Peyer's patch (tissue), 4 donors: ENCODE measurements at regions not wholly inside any gene's neighbourhood (a gene's known extent, or its start where the extent isn't known, plus 50 kb on each side); places are given as distances from the start of the nearest gene placed in this dataset.

Experiments used
- DNase-seq, 3 donors: peaks; one replicate each; pipeline ENCODE4 v3.0.0-alpha.2; 2017 to 2019
- H3K27ac ChIP-seq, 4 donors: fragments of 200-600 bp; sonication (generic); one replicate each; pipeline ENCODE4 v1.5.1; 2016 to 2019
- H3K27me3 ChIP-seq, 2 donors: fragments of 200-600 bp; sonication (generic); one replicate each; pipeline ENCODE4 v1.5.1; 2019
- H3K36me3 ChIP-seq, 3 donors: fragments of 200-600 bp; sonication (generic); one replicate each; pipeline ENCODE4 v1.5.1; 2016 to 2019
- H3K4me1 ChIP-seq, 4 donors: fragments of 200-600 bp; sonication (generic); one replicate each; pipeline ENCODE4 v1.5.1; 2016 to 2019
- H3K4me3 ChIP-seq, 4 donors: fragments of 200-600 bp; sonication (generic); 1 replicate in 3 of 4; 2 replicates in 1 of 4; pipeline ENCODE4 v1.5.1; 2016 to 2019; ENCODE audit warnings: mild to moderate bottlenecking in 1 of 4
- H3K9me3 ChIP-seq, 4 donors: fragments of 200-600 bp; sonication (generic); one replicate each; pipeline ENCODE4 v1.5.1; 2016 to 2019; ENCODE audit warnings: mild to moderate bottlenecking in 1 of 4
- POLR2A ChIP-seq, 2 donors: fragments of 450-650 bp; IDR thresholded peaks; one replicate each; pipeline ENCODE4 v1.5.1; 2017; ENCODE audit warnings: antibody characterized with exemption in 2 of 2, mild to moderate bottlenecking in 2 of 2, moderate library complexity in 2 of 2
- TF ChIP-seq, protein P1 (sequence below), 6 experiments: fragments of 450-650 bp in 4 of 6; fragments of 200-600 bp in 2 of 6; sonication (generic) in 1 of 6; IDR thresholded peaks; one replicate each; pipeline ENCODE4 v1.5.1; 2017 to 2019; ENCODE audit warnings: antibody characterized with exemption in 6 of 6, mild to moderate bottlenecking in 3 of 6, moderate library complexity in 1 of 6

DNA sequence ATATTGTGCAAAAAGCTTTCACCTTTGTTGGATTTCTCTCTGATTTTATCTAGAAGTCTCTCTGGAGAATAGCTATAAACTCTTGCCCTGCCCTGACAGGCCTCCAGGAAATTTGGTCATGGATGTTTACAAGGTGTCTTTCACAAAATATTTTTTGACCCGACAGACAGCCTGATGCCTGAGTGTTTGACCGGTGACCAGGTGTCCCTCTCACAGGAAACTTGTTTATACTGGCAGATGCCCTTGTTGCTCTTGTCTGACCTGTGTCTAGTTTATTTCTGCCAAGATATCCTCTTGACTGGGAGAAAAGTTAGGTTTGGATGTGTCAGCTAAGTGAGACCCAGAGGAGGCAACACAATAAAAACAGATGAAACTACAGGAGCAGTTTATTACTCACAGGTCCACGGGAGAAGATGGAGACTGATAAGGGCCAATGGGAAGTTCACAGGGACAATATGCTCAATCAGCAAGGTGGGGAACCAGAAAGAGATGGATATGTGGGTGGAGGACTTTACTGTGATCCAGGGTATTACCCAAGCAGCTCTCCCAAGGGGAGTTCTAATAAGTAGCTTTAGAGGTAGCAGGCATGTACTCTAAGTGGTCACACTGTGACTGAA is 243.3 kb downstream of the ARAP2 start:
- H3K4me1 ChIP-seq, result no peaks in the 10 kb centered on the region
- no peak overlapping the region for H3K4me3 ChIP-seq
- H3K27ac ChIP-seq, result no peak overlapping the region
- TF ChIP-seq, protein P1, sequence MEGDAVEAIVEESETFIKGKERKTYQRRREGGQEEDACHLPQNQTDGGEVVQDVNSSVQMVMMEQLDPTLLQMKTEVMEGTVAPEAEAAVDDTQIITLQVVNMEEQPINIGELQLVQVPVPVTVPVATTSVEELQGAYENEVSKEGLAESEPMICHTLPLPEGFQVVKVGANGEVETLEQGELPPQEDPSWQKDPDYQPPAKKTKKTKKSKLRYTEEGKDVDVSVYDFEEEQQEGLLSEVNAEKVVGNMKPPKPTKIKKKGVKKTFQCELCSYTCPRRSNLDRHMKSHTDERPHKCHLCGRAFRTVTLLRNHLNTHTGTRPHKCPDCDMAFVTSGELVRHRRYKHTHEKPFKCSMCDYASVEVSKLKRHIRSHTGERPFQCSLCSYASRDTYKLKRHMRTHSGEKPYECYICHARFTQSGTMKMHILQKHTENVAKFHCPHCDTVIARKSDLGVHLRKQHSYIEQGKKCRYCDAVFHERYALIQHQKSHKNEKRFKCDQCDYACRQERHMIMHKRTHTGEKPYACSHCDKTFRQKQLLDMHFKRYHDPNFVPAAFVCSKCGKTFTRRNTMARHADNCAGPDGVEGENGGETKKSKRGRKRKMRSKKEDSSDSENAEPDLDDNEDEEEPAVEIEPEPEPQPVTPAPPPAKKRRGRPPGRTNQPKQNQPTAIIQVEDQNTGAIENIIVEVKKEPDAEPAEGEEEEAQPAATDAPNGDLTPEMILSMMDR (IDR thresholded peaks at IDR 0.05), result no peak
- TF ChIP-seq POLR2A (IDR thresholded peaks at IDR 0.05), result no peak
- DNase-seq, result no peak
- no peaks in the 10 kb centered on the region for H3K27me3 ChIP-seq
- H3K36me3 ChIP-seq, result no peaks in the 10 kb centered on the region
- H3K9me3 ChIP-seq, result no peaks in the 10 kb centered on the region

DNA sequence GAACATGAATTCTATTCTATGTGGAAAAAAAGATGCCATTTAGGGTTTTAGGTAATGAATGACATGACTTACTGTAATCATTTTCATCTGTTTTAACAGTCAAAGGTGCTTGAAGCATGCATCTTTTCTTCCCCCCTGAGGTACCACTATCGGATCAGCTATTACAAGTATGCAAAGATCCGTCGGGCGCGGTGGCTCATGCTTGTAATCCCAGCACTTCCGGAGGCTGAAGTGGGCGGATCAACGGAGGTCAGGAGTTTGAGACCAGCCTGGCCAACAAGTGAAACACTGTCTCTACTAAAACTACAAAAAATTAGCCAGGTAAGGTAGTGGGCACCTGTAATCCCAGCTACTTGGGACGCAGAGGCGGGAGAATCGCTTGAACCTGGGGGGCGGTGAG is 241.3 kb downstream of the ARAP2 start:
- H3K27ac ChIP-seq, result no peak overlapping the region
- TF ChIP-seq POLR2A (IDR thresholded peaks at IDR 0.05), result no peak
- TF ChIP-seq, protein P1 (IDR thresholded peaks at IDR 0.05), result no peak
- H3K36me3 ChIP-seq, result no peaks in the 10 kb centered on the region
- H3K4me1 ChIP-seq, result no peaks in the 10 kb centered on the region
- H3K9me3 ChIP-seq, result no peaks in the 10 kb centered on the region
- no peak for DNase-seq
- no peaks in the 10 kb centered on the region for H3K27me3 ChIP-seq
- no peak overlapping the region for H3K4me3 ChIP-seq

DNA sequence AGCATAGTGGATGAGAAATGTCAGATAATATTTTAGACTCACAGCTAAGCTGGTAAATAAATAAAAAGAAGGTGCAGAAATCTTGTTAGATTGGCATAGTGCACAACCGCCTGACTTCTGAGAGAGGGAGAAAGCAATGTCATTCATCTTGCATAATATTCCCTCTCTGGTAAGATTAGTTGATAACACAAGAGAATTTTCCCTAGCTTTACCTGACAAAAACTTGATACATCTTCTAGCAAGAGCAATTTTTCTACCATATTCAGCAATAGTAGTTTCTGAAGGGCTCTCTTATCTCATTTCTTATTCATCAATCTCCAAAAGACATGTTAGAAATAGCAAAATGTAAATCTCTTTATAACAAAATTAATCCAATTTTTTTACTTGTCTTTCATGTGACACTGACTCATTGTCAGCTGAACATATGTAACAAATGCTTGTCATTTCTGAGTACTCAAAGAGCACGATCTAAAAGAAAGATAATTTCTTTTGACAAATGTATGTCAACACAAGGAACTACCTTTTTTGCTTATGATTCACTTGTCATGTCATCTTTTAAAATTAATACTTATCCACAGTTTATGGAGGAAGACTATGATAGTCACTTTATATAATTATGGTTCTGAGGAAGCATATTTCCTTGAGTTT is 240.0 kb downstream of the ARAP2 start:
- no peak for DNase-seq
- no peaks in the 10 kb centered on the region for H3K27me3 ChIP-seq

DNA sequence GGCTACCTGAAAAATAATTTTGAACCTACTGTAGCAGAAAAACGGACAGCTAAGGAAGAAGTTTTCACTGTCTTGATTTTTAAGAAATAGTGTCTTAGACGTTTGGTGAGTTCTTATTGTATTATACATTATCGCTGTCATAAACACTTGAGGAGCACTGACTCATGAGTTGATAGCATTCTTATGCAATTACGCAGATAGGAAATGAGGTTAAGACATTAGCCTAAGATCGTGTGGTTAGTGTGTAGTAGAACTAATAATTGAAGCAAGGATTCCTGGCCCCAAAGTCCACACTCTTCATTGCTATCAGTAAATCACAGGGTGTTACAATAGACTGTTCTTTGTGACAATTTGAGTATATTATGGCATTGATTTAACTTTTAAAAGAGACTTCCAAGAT is 238.1 kb downstream of the ARAP2 start:
- Histone ChIP-seq H3K4me1 (no peaks in the 10 kb centered on the region), H3K36me3 (no peaks in the 10 kb centered on the region), H3K27me3 (no peaks in the 10 kb centered on the region), H3K4me3 (no peak overlapping the region), H3K9me3 (no peaks in the 10 kb centered on the region), H3K27ac (no peak overlapping the region)
- no peak for DNase-seq
- no peak for TF ChIP-seq POLR2A (IDR thresholded peaks at IDR 0.05)
- TF ChIP-seq, protein P1 (IDR thresholded peaks at IDR 0.05), result no peak

More for the DNA sequence above, 240.0 kb downstream of the ARAP2 start:
- H3K36me3 ChIP-seq, result no peaks in the 10 kb centered on the region
- H3K27ac ChIP-seq, result no peak overlapping the region
- no peaks in the 10 kb centered on the region for H3K4me1 ChIP-seq
- no peak overlapping the region for H3K4me3 ChIP-seq
- no peak for TF ChIP-seq POLR2A (IDR thresholded peaks at IDR 0.05)
- TF ChIP-seq, protein P1 (IDR thresholded peaks at IDR 0.05), result no peak
- H3K9me3 ChIP-seq, result no peaks in the 10 kb centered on the region

DNA sequence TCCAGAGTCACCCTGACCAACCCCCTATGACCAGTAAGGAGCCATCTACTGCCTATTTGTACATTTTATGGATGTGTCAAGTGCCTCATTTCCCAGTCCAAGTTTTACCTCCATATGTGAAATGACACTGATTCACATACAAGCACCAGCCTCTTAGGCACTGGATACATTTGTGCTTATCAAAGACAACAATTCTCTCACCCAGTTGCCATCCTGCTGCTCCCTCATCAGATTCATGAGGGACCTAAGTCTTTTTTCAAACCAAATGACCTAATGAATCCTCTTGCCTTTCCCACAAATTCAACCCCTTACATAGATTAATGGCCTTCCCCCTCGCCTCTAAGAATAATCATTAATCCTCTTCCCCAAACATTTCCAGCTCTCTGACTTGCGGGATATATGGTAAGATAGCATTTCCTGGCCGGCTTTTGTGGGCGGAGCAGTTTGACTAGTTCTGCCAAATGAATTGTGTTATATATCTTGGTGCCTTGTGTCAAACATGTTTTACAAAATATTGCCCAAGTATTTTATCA is 233.9 kb downstream of the ARAP2 start:
- TF ChIP-seq, protein P1 (IDR thresholded peaks at IDR 0.05), result no peak
- TF ChIP-seq POLR2A (IDR thresholded peaks at IDR 0.05), result no peak
- Histone ChIP-seq H3K4me1 (no peaks in the 10 kb centered on the region), H3K36me3 (no peaks in the 10 kb centered on the region), H3K27me3 (no peaks in the 10 kb centered on the region), H3K9me3 (no peaks in the 10 kb centered on the region), H3K27ac (no peak overlapping the region), H3K4me3 (no peak overlapping the region)
- DNase-seq, result no peak
